HCT116 (cell line): ENCODE measurements at regions not wholly inside any gene's neighbourhood (a gene's known extent, or its start where the extent isn't known, plus 50 kb on each side); places are given as distances from the start of the nearest gene placed in this dataset.

ENCODE experiments used
- ATAC-seq: fragments of 200-7000 bp; cut with Tn5 transposase; 2 replicates; pipeline ENCODE4 v1.9.1; 2020; ENCODE audit warnings: mild to moderate bottlenecking, moderate library complexity
- BruUV-seq: library from RNA; stranded (reverse); fragments of 400-500 nt; replicated peaks from 2 replicates; lab custom pipeline; 2021; lab: Mats Ljungman, UMichigan
- CTCF ChIA-PET: fragments of 300-600 bp; sonication (Branson Sonifier 250); formaldehyde crosslinking; loops from one replicate; lab custom pipeline; 2021; ENCODE audit warnings: antibody characterized with exemption; lab: Charles Lee
- POLR2A ChIA-PET: fragments of 300-600, 350-600 bp; sonication (Branson Sonifier 250); formaldehyde crosslinking; loops from one replicate; lab custom pipeline; 2021; ENCODE audit warnings: antibody characterized with exemption; lab: Charles Lee
- RAD21 ChIA-PET, 2 experiments: fragments of 300-600 bp; sonication (Branson Sonifier 250); formaldehyde crosslinking; loops; one replicate each; lab custom pipeline; 2023; ENCODE audit warnings: low total read pairs in 2 of 2; ENCODE audit not compliant: uncharacterized antibody in 2 of 2, unreplicated experiment in 2 of 2, low non-redundant PET in 1 of 2; lab: Charles Lee
- DNase-seq: peaks from one replicate; pipeline ENCODE4 v3.0.0-alpha.2; 2010; ENCODE audit warnings: low read depth, low spot score
- H2AFZ ChIP-seq: fragments of 200-600 bp; shearing (Covaris generic), sonication (generic); 2 replicates; pipeline ENCODE4 v1.6.1; 2017; ENCODE audit warnings: low read depth, mixed run types, mixed read lengths, antibody characterized with exemption, low read length; ENCODE audit not compliant: poor library complexity, severe bottlenecking
- H3K27ac ChIP-seq: 2 replicates; pipeline ENCODE4 v1.5.1; 2012; ENCODE audit warnings: low read depth, low read length
- H3K27me3 ChIP-seq: fragments of 200-600 bp; sonication (generic); 2 replicates; pipeline ENCODE4 v1.6.1; 2016; ENCODE audit warnings: mixed run types, low read length, mixed read lengths; ENCODE audit not compliant: insufficient read depth
- H3K36me3 ChIP-seq, 2 experiments: fragments of 200-500 bp in 1 of 2; fragments of 200-600 bp in 1 of 2; sonication (Bioruptor generic) in 1 of 2; sonication (generic) in 1 of 2; 2 replicates each; pipeline versions ENCODE4 v1.5.1 to v1.6.1; 2014 to 2016; ENCODE audit warnings: low read length in 2 of 2, inconsistent platforms in 1 of 2, mixed read lengths in 1 of 2, mixed run types in 1 of 2; ENCODE audit not compliant: insufficient read depth in 2 of 2, control insufficient read depth in 1 of 2
- H3K4me1 ChIP-seq, 2 experiments: fragments of 200-600 bp in 1 of 2; sonication (generic) in 1 of 2; 2 replicates each; pipeline versions ENCODE4 v1.5.1 to v1.6.1; 2012 to 2017; ENCODE audit warnings: low read length in 2 of 2, inconsistent platforms in 1 of 2, mild to moderate bottlenecking in 1 of 2, mixed read lengths in 1 of 2, mixed run types in 1 of 2, moderate library complexity in 1 of 2; ENCODE audit not compliant: insufficient read depth in 2 of 2, control insufficient read depth in 1 of 2
- H3K4me2 ChIP-seq: fragments of 200-600 bp; sonication (generic); 2 replicates; pipeline ENCODE4 v1.6.1; 2017; ENCODE audit warnings: mixed run types, low read length, mixed read lengths
- H3K4me3 ChIP-seq, 2 experiments: fragments of 200-600 bp in 1 of 2; sonication (generic) in 1 of 2; replicated peaks in 1 of 2; 2 replicates each; pipeline ENCODE4 v1.5.1; 2011 to 2016; ENCODE audit warnings: low read length in 2 of 2, control low read depth in 1 of 2, low read depth in 1 of 2, mild to moderate bottlenecking in 1 of 2, mixed read lengths in 1 of 2, mixed run types in 1 of 2
- H3K79me2 ChIP-seq: fragments of 200-600 bp; sonication (generic); 2 replicates; pipeline ENCODE4 v1.6.1; 2017; ENCODE audit warnings: mild to moderate bottlenecking, mixed run types, low read length, moderate library complexity, mixed read lengths; ENCODE audit not compliant: insufficient read depth
- H3K9ac ChIP-seq: fragments of 200-600 bp; sonication (generic); 2 replicates; pipeline ENCODE4 v1.6.1; 2016; ENCODE audit warnings: low read length, mixed read lengths
- H3K9me2 ChIP-seq: fragments of 200-600 bp; sonication (generic), shearing (Covaris generic); 2 replicates; pipeline ENCODE4 v1.6.1; 2017; ENCODE audit warnings: mixed run types, mild to moderate bottlenecking, moderate library complexity; ENCODE audit not compliant: insufficient read depth
- H3K9me3 ChIP-seq, 2 experiments: fragments of 200-500 bp in 1 of 2; fragments of 200-600 bp in 1 of 2; sonication (Bioruptor generic) in 1 of 2; sonication (generic) in 1 of 2; 2 replicates each; pipeline ENCODE4 v1.6.1; 2014 to 2017; ENCODE audit warnings: low read length in 2 of 2, mixed read lengths in 2 of 2, inconsistent platforms in 1 of 2, low read depth in 1 of 2, mild to moderate bottlenecking in 1 of 2, mixed run types in 1 of 2, moderate library complexity in 1 of 2; ENCODE audit not compliant: control insufficient read depth in 1 of 2, insufficient read depth in 1 of 2
- H4K20me1 ChIP-seq: fragments of 200-600 bp; sonication (generic), shearing (Covaris generic); 2 replicates; pipeline ENCODE4 v1.6.1; 2017; ENCODE audit warnings: mixed run types, mild to moderate bottlenecking, moderate library complexity; ENCODE audit not compliant: insufficient read depth
- ELF1 ChIP-seq: IDR thresholded peaks from 2 replicates; pipeline ENCODE4 v1.6.1; 2012; ENCODE audit warnings: low read depth, borderline replicate concordance
- EZH2 ChIP-seq: fragments of 200-600 bp; sonication (generic); IDR thresholded peaks from 2 replicates; pipeline ENCODE4 v1.6.1; 2017; ENCODE audit warnings: antibody characterized with exemption, mixed run types
- FOSL1 ChIP-seq: IDR thresholded peaks from 2 replicates; pipeline ENCODE4 v1.6.1; 2012; ENCODE audit warnings: low read depth
- MAX ChIP-seq: IDR thresholded peaks from 2 replicates; pipeline ENCODE4 v1.6.1; 2012
- POLR2A ChIP-seq: IDR thresholded peaks from 2 replicates; pipeline ENCODE4 v1.7.0; 2011; ENCODE audit warnings: borderline replicate concordance; ENCODE audit not compliant: insufficient read depth, insufficient read length; ENCODE audit errors: extremely low read depth
- POLR2AphosphoS5 ChIP-seq: IDR thresholded peaks from 2 replicates; pipeline ENCODE4 v1.6.1; 2011; ENCODE audit warnings: mild to moderate bottlenecking, low read depth, low read length, moderate library complexity
- SIN3A ChIP-seq: IDR thresholded peaks from 2 replicates; pipeline ENCODE4 v1.6.1; 2012; ENCODE audit warnings: low read depth
- SRF ChIP-seq: IDR thresholded peaks from 2 replicates; pipeline ENCODE4 v1.6.1; 2012; ENCODE audit warnings: low read depth
- TCF7L2 ChIP-seq: IDR thresholded peaks from 2 replicates; pipeline ENCODE4 v1.7.0; 2011; ENCODE audit warnings: borderline replicate concordance, inconsistent platforms; ENCODE audit not compliant: insufficient read depth, insufficient read length; ENCODE audit errors: extremely low read depth
- ZBTB33 ChIP-seq: IDR thresholded peaks from 2 replicates; pipeline ENCODE4 v1.6.1; 2011; ENCODE audit warnings: mild to moderate bottlenecking, low read length, moderate library complexity; ENCODE audit not compliant: insufficient replicate concordance; ENCODE audit errors: extremely low read depth
- ZFX ChIP-seq: fragments of 450-650 bp; IDR thresholded peaks from 2 replicates; pipeline ENCODE4 v1.6.1; 2017
- ZNF274 ChIP-seq: fragments of 200-500 bp; sonication (Bioruptor generic); IDR thresholded peaks from 2 replicates; pipeline ENCODE4 v1.6.1; 2014; ENCODE audit warnings: mild to moderate bottlenecking, low read depth, low read length, inconsistent platforms
- intact Hi-C: fragments of 100-400 bp; cut with micrococcal nuclease; formaldehyde crosslinking; loops from 2 replicates; pipeline ENCODE4 v1.10.0; 2022

- Histone ChIP-seq H3K4me3 (no peak overlapping the region), H3K36me3 (no peaks in the 10 kb centered on the region), H3K4me1 (no peaks in the 10 kb centered on the region), H4K20me1 (no peaks in the 10 kb centered on the region), H3K9ac (no peak overlapping the region), H2AFZ (no peak overlapping the region), H3K27ac (no peak overlapping the region), H3K9me2 (no peaks in the 10 kb centered on the region), H3K27me3 (no peaks in the 10 kb centered on the region), H3K4me2 (no peak overlapping the region), H3K9me3 (peaks cover 0 to 13% of the 10 kb centered on the region in 2 experiments; a peak in 2 of 4 replicates), H3K79me2 (no peaks in the 10 kb centered on the region)
- TF ChIP-seq POLR2AphosphoS5 (no peak), ZFX (no peak), ZBTB33 (no peak), TCF7L2 (no peak), EZH2 (no peak), FOSL1 (no peak), ZNF274 (no peak), SRF (no peak)
- POLR2A ChIA-PET, result no interaction called here
- ATAC-seq (no peak), DNase-seq (no peak)
- BruUV-seq, result no TSS peak
- RAD21 ChIA-PET, result no interaction called here
- CTCF ChIA-PET, result no interaction called here
- intact Hi-C loops, result no loop called here
Measured at GRCh38 chr7:67950321-67951083, 953.9 kb downstream of the TYW1 start.

GRCh38 chr7:67955061-67955460 is 958.4 kb downstream of the TYW1 start:
- POLR2A ChIA-PET, result no interaction called here
- RAD21 ChIA-PET, result no interaction called here
- no peaks in the 10 kb centered on the region for H3K79me2 ChIP-seq
- H3K9me2 ChIP-seq, result no peaks in the 10 kb centered on the region
- H4K20me1 ChIP-seq, result no peaks in the 10 kb centered on the region
- no peak overlapping the region for H3K4me2 ChIP-seq
- no peak overlapping the region for H3K9ac ChIP-seq
- no peaks in the 10 kb centered on the region for H3K27me3 ChIP-seq
- H2AFZ ChIP-seq, result no peak overlapping the region
- CTCF ChIA-PET, result no interaction called here
- intact Hi-C loops, result no loop called here
- no peak overlapping the region for H3K4me3 ChIP-seq
- no peak overlapping the region for H3K27ac ChIP-seq
- no peaks in the 10 kb centered on the region for H3K4me1 ChIP-seq
- peaks cover 0 to 8% of the 10 kb centered on the region in 2 experiments; a peak in 1 of 4 replicates for H3K9me3 ChIP-seq
- BruUV-seq, result no TSS peak
- DNase-seq, result no peak
- H3K36me3 ChIP-seq, result no peaks in the 10 kb centered on the region
- ATAC-seq, result no peak
- no peak for TF ChIP-seq POLR2A
- no peak for TF ChIP-seq TCF7L2
- no peak for TF ChIP-seq ELF1
- TF ChIP-seq POLR2AphosphoS5, result no peak
- TF ChIP-seq MAX, result no peak
- no peak for TF ChIP-seq SIN3A
